ENCODE measurements at regions not wholly inside any gene's neighbourhood (a gene's known extent, or its start where the extent isn't known, plus 50 kb on each side); places are given as distances from the start of the nearest gene placed in this dataset.
A peak's percentile ranks its signal among the peaks of the same experiment; 100 is the strongest.

GRCh38 chr5:93082981-93083380 is 498.0 kb downstream of the NR2F1-AS1 start:
- intact Hi-C loops (cut with DNase I; ENCODE audit: low total_unique reads): no loop called here
- Histone ChIP-seq H3K9me3 (no peaks in the 10 kb centered on the region), H3K4me3 (no peak overlapping the region), H3K27me3 (no peaks in the 10 kb centered on the region), H3K4me1 (no peaks in the 10 kb centered on the region), H3K27ac (no peak overlapping the region), H3K36me3 (no peaks in the 10 kb centered on the region)
- 82% methylated on average over 2 of the region's 2 CpGs; no CpG with 5 or more reads in 1 of the 2 donors for WGBS, 2 donors (ENCODE audit: low coverage in 1 of 2)
- no peak for DNase-seq
- TF ChIP-seq POLR2AphosphoS5 (IDR thresholded peaks at IDR 0.05) (no peak), POLR2A (IDR thresholded peaks at IDR 0.05) (no peak), EP300 (IDR thresholded peaks at IDR 0.05; ENCODE audit: low read depth) (no peak), CTCF (IDR thresholded peaks at IDR 0.05) (no peak)
- in situ Hi-C loops (cut with MboI; ENCODE audit: low pct_ligation_motif_present in 1 of 4, low pct_unique_long_range_greater_than_20kb in 1 of 4, low sequenced_read_pairs in 3 of 4): no loop called here

GRCh38 chr5:93079046-93079445 is 502.0 kb downstream of the NR2F1-AS1 start:
- H3K4me1 ChIP-seq: no peaks in the 10 kb centered on the region
- intact Hi-C loops (cut with DNase I; ENCODE audit: low total_unique reads) (no loop called here), in situ Hi-C loops (cut with MboI; ENCODE audit: low pct_ligation_motif_present in 1 of 4, low pct_unique_long_range_greater_than_20kb in 1 of 4, low sequenced_read_pairs in 3 of 4) (no loop called here)
- H3K27ac ChIP-seq: no peak overlapping the region
- H3K9me3 ChIP-seq: no peaks in the 10 kb centered on the region
- H3K36me3 ChIP-seq: no peaks in the 10 kb centered on the region
- WGBS, 2 donors (ENCODE audit: low coverage in 1 of 2): 40 to 43% methylated on average over 2 of the region's 2 CpGs
- H3K27me3 ChIP-seq: no peaks in the 10 kb centered on the region
- DNase-seq: no peak
- no peak overlapping the region for H3K4me3 ChIP-seq
- TF ChIP-seq POLR2AphosphoS5 (IDR thresholded peaks at IDR 0.05) (no peak), CTCF (IDR thresholded peaks at IDR 0.05) (no peak), POLR2A (IDR thresholded peaks at IDR 0.05) (no peak), EP300 (IDR thresholded peaks at IDR 0.05; ENCODE audit: low read depth) (no peak)

GRCh38 chr5:93078082-93079038 is 502.7 kb downstream of the NR2F1-AS1 start:
- in situ Hi-C loops (cut with MboI; ENCODE audit: low pct_ligation_motif_present in 1 of 4, low pct_unique_long_range_greater_than_20kb in 1 of 4, low sequenced_read_pairs in 3 of 4): no loop called here

More at GRCh38 chr5:93078082-93079038, 502.7 kb downstream of the NR2F1-AS1 start:
- Histone ChIP-seq H3K4me3 (no peak overlapping the region), H3K9me3 (no peaks in the 10 kb centered on the region), H3K27ac (no peak overlapping the region), H3K36me3 (no peaks in the 10 kb centered on the region), H3K4me1 (no peaks in the 10 kb centered on the region), H3K27me3 (no peaks in the 10 kb centered on the region)
- intact Hi-C loops (cut with DNase I; ENCODE audit: low total_unique reads): no loop called here
- WGBS, 2 donors (ENCODE audit: low coverage in 1 of 2): 37 to 42% methylated on average over 8 to 11 of the region's 11 CpGs
- peak; percentile 9 for DNase-seq
- TF ChIP-seq CTCF (IDR thresholded peaks at IDR 0.05): no peak
- no peak for TF ChIP-seq POLR2AphosphoS5 (IDR thresholded peaks at IDR 0.05)
- no peak for TF ChIP-seq EP300 (IDR thresholded peaks at IDR 0.05; ENCODE audit: low read depth)
- no peak for TF ChIP-seq POLR2A (IDR thresholded peaks at IDR 0.05)
